ENCODE measurements at regions not wholly inside any gene's neighbourhood (a gene's known extent, or its start where the extent isn't known, plus 50 kb on each side); places are given as distances from the start of the nearest gene placed in this dataset.

GRCh38 chr3:110614186-110614585, 457.4 kb upstream of the NECTIN3 start:
- no peak for TF ChIP-seq GATA2 (IDR thresholded peaks at IDR 0.05; ENCODE audit: low read depth, low read length)
- no peak for TF ChIP-seq GATA3 (IDR thresholded peaks at IDR 0.05; ENCODE audit: low read depth, low read length)

Measured in SH-SY5Y (cell line).